CD4-positive, alpha-beta T cell treated with Interleukin-15 for 4 hours (primary cell): ENCODE measurements at regions not wholly inside any gene's neighbourhood (a gene's known extent, or its start where the extent isn't known, plus 50 kb on each side); places are given as distances from the start of the nearest gene placed in this dataset.

Source experiments
- DNase-seq: peaks from one replicate; pipeline ENCODE4 v3.0.0-alpha.2; 2020; ENCODE audit warnings: low spot score

GRCh38 chr7:46009211-46009610 lies 88.1 kb upstream of the IGFBP3 start:
- DNase-seq = no peak

- DNase-seq = no peak
Measured at GRCh38 chr7:46007990-46008643, 87.0 kb upstream of the IGFBP3 start.

GRCh38 chr7:46007194-46007593 lies 86.1 kb upstream of the IGFBP3 start:
- DNase-seq = no peak

GRCh38 chr7:46006723-46007122 lies 85.7 kb upstream of the IGFBP3 start:
- DNase-seq = no peak

GRCh38 chr7:46006212-46006611 lies 85.1 kb upstream of the IGFBP3 start:
- no peak for DNase-seq

- DNase-seq = no peak
Measured at GRCh38 chr7:46004965-46005364, 83.9 kb upstream of the IGFBP3 start.

GRCh38 chr7:46003896-46004875 lies 83.1 kb upstream of the IGFBP3 start:
- DNase-seq = no peak

GRCh38 chr7:46003161-46003560 lies 82.1 kb upstream of the IGFBP3 start:
- no peak for DNase-seq

GRCh38 chr7:46000513-46000912 lies 79.4 kb upstream of the IGFBP3 start:
- no peak for DNase-seq

GRCh38 chr7:45999541-45999940 lies 78.5 kb upstream of the IGFBP3 start:
- no peak for DNase-seq

GRCh38 chr7:45998506-45998905 lies 77.4 kb upstream of the IGFBP3 start:
- no peak for DNase-seq

GRCh38 chr7:45993621-45994020 lies 72.5 kb upstream of the IGFBP3 start:
- no peak for DNase-seq

- no peak for DNase-seq
Measured at GRCh38 chr7:45992826-45993225, 71.8 kb upstream of the IGFBP3 start.

GRCh38 chr7:45990276-45990675 lies 69.2 kb upstream of the IGFBP3 start:
- no peak for DNase-seq

GRCh38 chr7:45988405-45989057 lies 67.5 kb upstream of the IGFBP3 start:
- DNase-seq = no peak

- DNase-seq = no peak
Measured at GRCh38 chr7:45987521-45988290, 66.6 kb upstream of the IGFBP3 start.

- DNase-seq = no peak
Measured at GRCh38 chr7:45986355-45987298, 65.6 kb upstream of the IGFBP3 start.

- DNase-seq = no peak
Measured at GRCh38 chr7:45985902-45986301, 64.8 kb upstream of the IGFBP3 start.

- no peak for DNase-seq
Measured at GRCh38 chr7:45984386-45985295, 63.6 kb upstream of the IGFBP3 start.
